Lung microvascular endothelial cell (primary cell): ENCODE measurements at regions not wholly inside any gene's neighbourhood (a gene's known extent, or its start where the extent isn't known, plus 50 kb on each side); places are given as distances from the start of the nearest gene placed in this dataset.

Source experiments
- DNase-seq, 2 donors: peaks; one replicate each; pipeline versions ENCODE4 v3.0.0 to v3.0.0-alpha.2; 2010; ENCODE audit warnings: low read depth in 2 of 2

DNA sequence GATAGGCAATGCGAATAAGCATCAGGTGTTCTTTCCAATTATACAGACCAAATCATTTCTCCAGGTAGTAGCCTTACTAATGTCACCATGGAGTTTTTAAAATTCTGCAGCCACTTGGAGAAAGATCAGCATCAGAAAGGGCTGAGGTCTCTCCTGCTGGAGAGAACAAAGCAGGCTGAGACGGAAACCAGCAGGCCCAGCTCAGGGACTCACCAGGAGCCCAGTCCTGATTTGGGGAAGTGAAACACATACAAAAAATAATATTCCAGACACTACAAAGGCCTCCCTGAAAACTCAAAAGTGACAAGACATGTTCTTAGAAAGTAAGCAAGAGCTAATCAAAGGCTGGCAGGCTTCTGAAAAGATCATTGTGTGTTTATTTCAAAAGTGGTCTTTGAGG, 207.1 kb upstream of the GHITM start:
- no peak for DNase-seq

- DNase-seq, result no peak
These were observed 205.2 kb upstream of the GHITM start for GRCh38 chr10:83934062-83934461.

- DNase-seq, result no peak
These were observed 204.5 kb upstream of the GHITM start for GRCh38 chr10:83934641-83935338.

- no peak for DNase-seq
These were observed 204.0 kb upstream of the GHITM start for GRCh38 chr10:83935339-83935736.

DNA sequence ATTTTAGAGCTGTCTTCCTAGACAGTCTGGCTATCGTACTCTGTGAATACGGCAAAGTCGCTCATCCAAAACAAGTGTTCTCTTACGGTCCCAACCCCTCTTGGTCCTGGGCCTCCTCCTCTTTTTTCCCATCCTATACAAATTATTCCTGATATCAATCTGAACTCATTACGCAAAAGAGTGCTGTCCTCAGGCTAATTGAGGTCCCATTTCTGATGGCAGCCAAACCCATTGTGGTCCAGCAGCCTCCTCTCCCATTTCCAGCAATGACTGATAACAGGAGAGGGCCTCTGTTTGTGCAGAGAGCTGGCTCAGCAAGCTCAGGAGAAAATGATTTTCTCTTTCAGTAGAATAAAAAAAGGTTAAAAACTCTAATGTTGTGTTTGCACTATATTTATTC, 203.4 kb upstream of the GHITM start:
- DNase-seq, result no peak

DNA sequence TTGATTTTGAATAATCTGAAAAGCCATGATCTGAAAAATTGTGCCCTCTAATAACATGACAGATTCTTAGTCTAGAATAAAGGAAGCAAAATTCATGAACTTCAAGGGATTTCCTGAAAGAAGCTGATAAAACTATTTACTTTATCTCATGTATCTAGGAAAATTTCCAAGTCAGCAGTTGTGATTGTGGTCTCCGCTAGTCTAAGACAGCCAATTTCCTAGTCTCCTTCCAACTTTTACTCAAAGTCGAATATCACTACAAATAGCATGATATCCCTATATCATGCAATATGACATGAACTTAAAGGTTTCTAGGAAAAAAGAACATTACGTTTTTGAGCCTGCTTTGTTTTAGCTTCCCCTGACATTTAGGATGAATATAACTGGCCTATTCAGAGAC, 202.1 kb upstream of the GHITM start:
- DNase-seq, result no peak

GRCh38 chr10:83937826-83938225, 201.5 kb upstream of the GHITM start:
- DNase-seq, result no peak

DNA sequence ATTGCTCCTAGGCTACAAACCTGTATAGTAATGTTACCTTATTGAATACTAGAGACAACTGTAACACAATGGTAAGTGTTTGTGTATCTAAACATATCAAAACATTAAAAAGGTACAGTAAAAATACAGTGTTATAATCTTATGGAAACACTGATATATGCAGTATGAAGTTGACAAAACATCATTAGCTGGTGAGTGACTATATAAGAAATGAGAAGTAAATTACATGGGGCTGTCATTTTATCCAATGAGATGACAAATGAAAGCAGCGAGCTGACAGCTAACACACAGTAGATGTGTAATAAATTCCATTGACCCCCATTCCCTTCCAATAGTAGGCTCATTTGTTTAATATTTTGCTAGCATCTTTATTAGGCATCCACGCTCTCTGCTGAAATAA, 198.1 kb upstream of the GHITM start:
- no peak for DNase-seq

DNA sequence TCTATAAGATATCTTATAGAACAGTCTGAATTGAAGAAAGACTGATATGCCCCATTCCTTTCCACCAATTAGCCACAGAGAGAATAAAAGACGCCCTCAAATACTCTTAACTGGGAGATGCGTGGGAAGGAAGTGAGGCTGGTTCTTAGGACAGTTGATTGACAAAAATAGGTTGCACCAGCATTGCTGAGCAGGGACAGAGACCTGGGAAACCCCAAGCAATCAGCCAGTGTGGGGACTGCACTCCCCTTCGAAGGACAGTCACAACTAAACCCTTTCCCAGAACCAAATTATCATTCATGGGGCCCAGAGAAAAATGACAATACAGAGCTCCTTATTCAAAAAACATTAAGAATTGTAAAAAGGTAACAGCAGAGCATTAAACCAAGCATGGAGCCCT, 196.9 kb upstream of the GHITM start:
- DNase-seq, result no peak

GRCh38 chr10:83943049-83943448, 196.3 kb upstream of the GHITM start:
- no peak for DNase-seq

DNA sequence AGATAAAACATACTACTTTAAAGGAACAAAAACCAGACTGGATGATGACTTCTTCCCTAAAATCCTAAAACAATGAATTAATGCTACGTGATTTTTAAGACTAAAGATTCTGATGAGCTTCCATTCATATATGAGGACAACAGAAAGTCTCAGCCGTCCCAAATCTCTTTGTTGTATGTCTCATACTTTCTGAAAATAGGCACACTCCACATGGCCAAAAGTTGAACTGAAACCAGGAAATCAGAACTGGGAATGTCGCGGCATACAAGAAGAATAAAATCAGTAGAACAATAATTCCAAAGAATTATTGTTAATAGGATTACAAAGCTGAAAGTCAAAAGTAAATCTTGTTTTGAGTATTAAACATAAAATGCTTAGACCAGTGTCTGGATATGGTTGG, 195.4 kb upstream of the GHITM start:
- DNase-seq, result no peak

GRCh38 chr10:83945982-83946718, 193.2 kb upstream of the GHITM start:
- DNase-seq, result no peak

DNA sequence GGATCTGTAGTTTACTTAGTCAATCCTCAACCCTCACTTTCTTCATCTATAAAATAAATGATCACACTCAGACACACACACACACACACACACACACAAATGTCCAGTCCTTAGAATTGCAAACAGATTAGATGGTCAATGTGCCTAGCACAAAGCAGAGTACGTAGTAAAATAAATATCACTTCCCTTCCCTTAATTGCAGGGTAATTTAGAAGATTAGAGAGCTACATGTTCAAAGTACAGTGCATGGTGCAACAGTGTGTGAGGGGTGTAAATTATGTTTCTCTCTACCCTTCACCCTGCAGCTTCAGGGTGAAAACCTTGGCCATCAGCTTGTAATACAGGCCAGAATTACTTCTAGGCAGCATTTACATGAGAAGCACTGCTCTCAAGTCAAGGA, 187.0 kb upstream of the GHITM start:
- no peak for DNase-seq

- no peak for DNase-seq
These were observed 185.7 kb upstream of the GHITM start for GRCh38 chr10:83953589-83953988.

DNA sequence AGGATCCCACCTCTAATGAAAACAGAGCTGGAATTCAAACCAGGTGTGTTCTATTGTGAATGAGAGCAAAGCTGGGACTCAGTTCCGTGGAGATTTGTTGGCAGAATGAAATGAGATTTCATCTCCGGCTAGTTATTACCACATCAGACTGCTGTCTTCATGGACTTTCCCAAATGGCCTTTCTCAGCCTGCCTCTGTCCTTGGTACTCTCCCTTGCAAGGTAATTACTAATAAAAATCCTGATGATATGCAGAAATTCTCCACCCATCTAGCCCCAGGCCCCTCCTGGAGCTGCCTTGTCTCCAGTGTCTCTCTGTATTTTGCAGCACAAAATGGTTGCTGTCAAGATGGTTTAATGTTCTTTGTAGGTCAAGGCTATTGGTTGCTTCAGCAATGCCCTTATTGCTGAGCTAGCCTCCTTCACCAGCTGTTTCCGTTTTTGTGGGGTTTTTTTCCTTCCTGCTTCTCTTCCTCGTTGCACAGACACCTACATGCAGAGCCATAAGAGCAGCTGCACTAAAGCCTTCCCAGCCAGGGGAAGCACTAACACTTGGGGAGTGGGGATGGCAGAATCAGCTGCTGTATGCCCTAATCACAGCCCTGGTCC, 185.0 kb upstream of the GHITM start:
- no peak for DNase-seq

DNA sequence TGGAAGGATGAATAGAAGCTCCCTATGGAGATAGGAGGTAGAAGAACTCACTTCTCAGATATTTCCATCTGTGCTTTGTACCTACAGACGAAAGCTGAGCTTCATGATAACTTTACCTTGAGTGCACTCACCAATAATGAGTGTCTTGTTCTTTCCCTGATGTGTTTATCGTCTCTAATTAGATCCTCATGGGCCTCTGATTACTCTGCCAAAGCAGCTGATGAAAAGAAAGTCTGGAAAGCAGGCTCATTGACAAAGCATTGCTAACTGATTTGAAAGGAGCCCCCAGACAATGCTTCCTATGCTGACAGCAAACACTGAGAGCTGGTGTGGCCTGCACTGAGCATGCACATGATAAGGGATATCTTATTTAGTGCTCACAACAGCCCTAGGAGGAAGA, 183.9 kb upstream of the GHITM start:
- DNase-seq, result no peak

GRCh38 chr10:83957168-83957947, 182.0 kb upstream of the GHITM start:
- DNase-seq, result no peak

DNA sequence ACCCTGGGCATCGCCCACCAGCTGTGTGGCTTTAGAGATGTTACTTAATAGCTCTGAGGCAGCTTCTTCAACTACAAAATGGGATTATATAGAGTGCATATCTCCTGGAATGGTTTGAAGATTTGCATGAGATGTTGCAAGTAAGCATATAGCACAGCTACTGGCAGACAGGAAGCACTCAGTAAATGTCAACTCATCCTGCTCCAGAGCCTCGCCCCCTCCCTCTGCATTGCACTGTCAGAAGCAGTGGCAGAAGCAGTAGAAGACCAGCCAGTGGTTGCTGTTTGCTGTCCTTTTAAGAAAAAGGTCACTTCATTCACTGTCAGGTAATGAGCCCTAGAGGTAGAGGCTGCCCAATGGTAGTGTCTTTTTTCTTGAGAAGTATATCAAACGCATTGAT, 180.0 kb upstream of the GHITM start:
- no peak for DNase-seq

DNA sequence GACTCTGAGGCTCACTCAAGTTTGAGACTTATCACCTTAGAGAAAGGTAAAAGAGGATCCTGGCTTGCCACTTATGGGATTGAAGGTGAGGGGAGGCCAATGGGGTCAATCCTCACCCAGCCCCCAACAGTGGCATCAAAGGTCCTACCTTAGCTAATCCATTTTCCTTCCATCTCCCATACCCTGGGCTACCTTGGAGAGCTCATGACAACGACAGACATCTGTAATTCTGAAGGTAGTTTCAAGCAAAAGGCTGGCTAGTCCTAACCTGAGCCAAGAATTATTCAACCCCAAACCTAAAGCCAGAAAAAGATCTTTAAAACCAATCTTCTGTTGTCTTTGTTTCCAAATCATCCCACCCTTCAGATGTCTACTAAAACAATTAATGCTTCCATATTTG, 179.2 kb upstream of the GHITM start:
- DNase-seq, result no peak

DNA sequence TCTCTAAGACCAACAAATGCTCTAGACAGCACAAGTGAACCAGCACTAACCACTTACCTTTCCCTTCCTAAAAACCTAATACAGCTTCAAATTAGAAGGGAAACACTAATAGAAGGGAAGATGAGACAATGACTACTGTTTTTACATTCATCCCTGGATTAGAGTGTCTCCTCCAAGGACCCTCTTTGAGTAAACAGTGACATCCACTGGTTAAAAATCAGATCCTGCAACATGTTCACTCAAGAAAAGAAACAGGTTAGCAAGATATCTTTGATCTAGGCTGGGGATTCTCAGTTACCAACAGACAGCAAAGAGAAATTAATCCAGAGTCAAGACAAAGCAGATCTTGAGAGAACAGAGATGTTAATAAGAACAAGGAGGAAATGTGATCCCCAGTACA, 177.7 kb upstream of the GHITM start:
- no peak for DNase-seq

- DNase-seq, result no peak
These were observed 175.9 kb upstream of the GHITM start for GRCh38 chr10:83963446-83963845.

DNA sequence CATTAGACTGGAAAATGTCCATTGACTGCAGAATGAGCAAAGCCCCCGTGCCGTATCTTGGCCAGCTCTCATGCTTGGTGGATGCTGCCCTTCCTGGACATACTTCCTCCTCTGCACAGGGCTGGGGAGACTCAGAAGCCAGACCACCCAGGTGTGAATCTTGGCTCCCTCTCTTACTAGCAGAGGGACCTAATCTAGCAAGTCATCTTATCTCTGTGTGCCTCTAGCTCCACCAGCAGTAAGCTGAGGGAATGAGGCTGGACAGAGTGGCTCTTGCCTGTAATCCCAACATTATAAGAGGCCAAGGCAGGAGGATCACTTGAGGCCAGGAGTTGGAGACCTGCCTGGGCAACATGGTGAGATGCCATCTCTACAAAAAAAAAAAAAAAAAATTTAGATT, 173.8 kb upstream of the GHITM start:
- DNase-seq, result no peak
